HG03378 (cell line): ENCODE measurements at regions not wholly inside any gene's neighbourhood (a gene's known extent, or its start where the extent isn't known, plus 50 kb on each side); places are given as distances from the start of the nearest gene placed in this dataset.
"Not testable (repeated sequence)": the region's sequence is repeated elsewhere in the genome, so short reads cannot be mapped to it uniquely, and the experiment has no call there.

Experiments
- ATAC-seq: cut with Tn5 transposase; IDR thresholded peaks from one replicate; pipeline ENCODE4 v1.9.1; 2021; ENCODE audit warnings: mild to moderate bottlenecking, moderate library complexity; ENCODE audit not compliant: unreplicated experiment

GRCh38 chr1:165147799-165148198, 208.7 kb downstream of the LMX1A start:
- no peak for ATAC-seq

GRCh38 chr1:165144757-165145397, 211.6 kb downstream of the LMX1A start:
- ATAC-seq, result peak; percentile 69

- no peak for ATAC-seq
These were observed 213.0 kb downstream of the LMX1A start for GRCh38 chr1:165143437-165144065.

GRCh38 chr1:165138960-165139359, 217.6 kb downstream of the LMX1A start:
- no peak for ATAC-seq

GRCh38 chr1:165137551-165138316, 218.8 kb downstream of the LMX1A start:
- no peak for ATAC-seq

- ATAC-seq, result no peak
These were observed 222.1 kb downstream of the LMX1A start for GRCh38 chr1:165134431-165134830.

GRCh38 chr1:165129568-165130164, 226.8 kb downstream of the LMX1A start:
- no peak for ATAC-seq

GRCh38 chr1:165124772-165125171, 231.7 kb downstream of the LMX1A start:
- no peak for ATAC-seq

- ATAC-seq, result no peak
These were observed 237.4 kb downstream of the LMX1A start for GRCh38 chr1:165119086-165119485.

- no peak for ATAC-seq
These were observed 239.0 kb downstream of the LMX1A start for GRCh38 chr1:165117482-165117881.

GRCh38 chr1:165116732-165117131, 239.8 kb downstream of the LMX1A start:
- no peak for ATAC-seq

GRCh38 chr1:165116171-165116570, 240.3 kb downstream of the LMX1A start:
- ATAC-seq, result no peak

GRCh38 chr1:165114889-165115285, 241.6 kb downstream of the LMX1A start:
- ATAC-seq, result no peak

GRCh38 chr1:165114022-165114888, 242.3 kb downstream of the LMX1A start:
- ATAC-seq, result no peak

GRCh38 chr1:165112260-165112659, 244.3 kb downstream of the LMX1A start:
- ATAC-seq, result no peak

GRCh38 chr1:165109013-165109412, 247.5 kb downstream of the LMX1A start:
- ATAC-seq, result no peak

- not testable (repeated sequence) for ATAC-seq
These were observed 263.9 kb downstream of the LMX1A start for GRCh38 chr1:165092542-165093162.

GRCh38 chr1:165080253-165080896, 276.1 kb downstream of the LMX1A start:
- ATAC-seq, result no peak

GRCh38 chr1:165078391-165078790, 278.1 kb downstream of the LMX1A start:
- ATAC-seq, result no peak
